H9 (cell line): ENCODE measurements at regions not wholly inside any gene's neighbourhood (a gene's known extent, or its start where the extent isn't known, plus 50 kb on each side); places are given as distances from the start of the nearest gene placed in this dataset.

Experiments
- DNase-seq: peaks from one replicate; pipeline ENCODE4 v3.0.0-alpha.2; 2017
- H2AFZ ChIP-seq: one replicate; pipeline ENCODE4 v1.6.1; 2013; ENCODE audit warnings: mild to moderate bottlenecking, low read length, control low read depth, moderate library complexity
- H2AK5ac ChIP-seq: 2 replicates; pipeline ENCODE4 v1.6.1; 2013; ENCODE audit warnings: low read length, control low read depth, mixed read lengths; ENCODE audit not compliant: insufficient read length
- H2BK120ac ChIP-seq: one replicate; pipeline ENCODE4 v1.6.1; 2013; ENCODE audit warnings: low read depth, mild to moderate bottlenecking, low read length, control low read depth, inconsistent platforms; ENCODE audit not compliant: poor library complexity, severe bottlenecking
- H2BK12ac ChIP-seq: 2 replicates; pipeline ENCODE4 v1.6.1; 2013; ENCODE audit warnings: low read length, control low read depth, mixed read lengths, low read depth; ENCODE audit not compliant: insufficient read length
- H2BK15ac ChIP-seq: 2 replicates; pipeline ENCODE4 v1.6.1; 2013; ENCODE audit warnings: low read depth, low read length, control low read depth
- H2BK20ac ChIP-seq: one replicate; pipeline ENCODE4 v1.6.1; 2013; ENCODE audit warnings: low read depth, mild to moderate bottlenecking, low read length, control low read depth, inconsistent platforms; ENCODE audit not compliant: poor library complexity, severe bottlenecking
- H2BK5ac ChIP-seq: 2 replicates; pipeline ENCODE4 v1.6.1; 2013; ENCODE audit warnings: low read length, control low read depth, mixed read lengths; ENCODE audit not compliant: insufficient read length
- H3K14ac ChIP-seq: 2 replicates; pipeline ENCODE4 v1.6.1; 2013; ENCODE audit warnings: low read length, control low read depth; ENCODE audit not compliant: insufficient read depth
- H3K18ac ChIP-seq: 2 replicates; pipeline ENCODE4 v1.6.1; 2013; ENCODE audit warnings: low read depth, mild to moderate bottlenecking, mixed read lengths, low read length, control low read depth; ENCODE audit not compliant: insufficient read length
- H3K23ac ChIP-seq: 2 replicates; pipeline ENCODE4 v1.6.1; 2013; ENCODE audit warnings: low read length, control low read depth, mixed read lengths, low read depth; ENCODE audit not compliant: insufficient read length
- H3K23me2 ChIP-seq: 2 replicates; pipeline ENCODE4 v1.6.1; 2013; ENCODE audit warnings: low read depth, mild to moderate bottlenecking, mixed read lengths, low read length, control low read depth; ENCODE audit not compliant: insufficient read length, poor library complexity, severe bottlenecking
- H3K27ac ChIP-seq: 2 replicates; pipeline ENCODE4 v1.5.1; 2013; ENCODE audit warnings: low read length, control low read depth, mixed read lengths, low read depth; ENCODE audit not compliant: insufficient read length
- H3K27me3 ChIP-seq: 2 replicates; pipeline ENCODE4 v1.6.1; 2013; ENCODE audit warnings: low read length, control low read depth, inconsistent platforms; ENCODE audit not compliant: insufficient read depth
- H3K4ac ChIP-seq: 2 replicates; pipeline ENCODE4 v1.6.1; 2013; ENCODE audit warnings: low read depth, mild to moderate bottlenecking, control low read depth, inconsistent platforms, low read length, moderate library complexity
- H3K4me1 ChIP-seq: 2 replicates; pipeline ENCODE4 v1.6.1; 2013; ENCODE audit warnings: low read length, control low read depth, inconsistent platforms; ENCODE audit not compliant: insufficient read depth
- H3K4me2 ChIP-seq: 2 replicates; pipeline ENCODE4 v1.6.1; 2013; ENCODE audit warnings: low read length, control low read depth, mixed read lengths; ENCODE audit not compliant: insufficient read length, insufficient read depth
- H3K56ac ChIP-seq: 2 replicates; pipeline ENCODE4 v1.6.1; 2013; ENCODE audit warnings: low read depth, mild to moderate bottlenecking, mixed read lengths, low read length, control low read depth; ENCODE audit not compliant: insufficient read length
- H3K79me1 ChIP-seq: 2 replicates; pipeline ENCODE4 v1.6.1; 2013; ENCODE audit warnings: low read depth, mild to moderate bottlenecking, moderate library complexity, low read length, control low read depth, inconsistent platforms; ENCODE audit not compliant: insufficient read depth, poor library complexity, severe bottlenecking
- H3K79me2 ChIP-seq: 2 replicates; pipeline ENCODE4 v1.6.1; 2013; ENCODE audit warnings: low read length, control low read depth, inconsistent platforms; ENCODE audit not compliant: insufficient read depth
- H3K9ac ChIP-seq: 2 replicates; pipeline ENCODE4 v1.6.1; 2013; ENCODE audit warnings: low read length, control low read depth, mixed read lengths; ENCODE audit not compliant: insufficient read length; ENCODE audit errors: extremely low read depth
- H3K9me3 ChIP-seq: one replicate; pipeline ENCODE4 v1.6.1; 2013; ENCODE audit warnings: low read depth, low read length, inconsistent platforms; ENCODE audit not compliant: control insufficient read depth
- H3T11ph ChIP-seq: one replicate; pipeline ENCODE4 v1.6.1; 2013; ENCODE audit warnings: mild to moderate bottlenecking, low read length, control low read depth, inconsistent platforms
- H4K20me1 ChIP-seq: one replicate; pipeline ENCODE4 v1.6.1; 2013; ENCODE audit not compliant: control insufficient read depth, insufficient read length, insufficient read depth
- H4K5ac ChIP-seq: 2 replicates; pipeline ENCODE4 v1.6.1; 2013; ENCODE audit warnings: low read depth, mild to moderate bottlenecking, mixed read lengths, low read length, control low read depth; ENCODE audit not compliant: insufficient read length
- H4K8ac ChIP-seq: replicated peaks from 2 replicates; pipeline ENCODE4 v1.6.1; 2013; ENCODE audit warnings: low read length, control low read depth, mixed read lengths, low read depth; ENCODE audit not compliant: insufficient read length
- H4K91ac ChIP-seq: 2 replicates; pipeline ENCODE4 v1.6.1; 2013; ENCODE audit warnings: low read depth, mild to moderate bottlenecking, moderate library complexity, mixed read lengths, low read length, control low read depth; ENCODE audit not compliant: insufficient read length
- H3K27ac Mint-ChIP-seq, 3 experiments: 2 replicates in 2 of 3; 3 replicates in 1 of 3; pipeline ENCODE4 v1.8.0; 2020 to 2021; ENCODE audit warnings: mixed read lengths in 3 of 3, mild to moderate bottlenecking in 1 of 3, moderate library complexity in 1 of 3
- H3K27me3 Mint-ChIP-seq: 2 replicates; pipeline ENCODE4 v1.8.0; 2021; ENCODE audit warnings: low read depth, mild to moderate bottlenecking, moderate library complexity, mixed read lengths
- H3K36me3 Mint-ChIP-seq, 3 experiments: 2 replicates in 2 of 3; 3 replicates in 1 of 3; pipeline ENCODE4 v1.8.0; 2020 to 2021; ENCODE audit warnings: low read depth in 3 of 3, mixed read lengths in 3 of 3; ENCODE audit not compliant: insufficient read depth in 1 of 3
- H3K4me1 Mint-ChIP-seq, 2 experiments: 2 replicates each; pipeline ENCODE4 v1.8.0; 2020; ENCODE audit warnings: mixed read lengths in 2 of 2
- H3K4me3 Mint-ChIP-seq, 2 experiments: 2 replicates in 1 of 2; 3 replicates in 1 of 2; pipeline ENCODE4 v1.8.0; 2020 to 2021; ENCODE audit warnings: mild to moderate bottlenecking in 2 of 2, mixed read lengths in 2 of 2, moderate library complexity in 1 of 2
- H3K9me3 Mint-ChIP-seq, 2 experiments: 2 replicates in 1 of 2; 3 replicates in 1 of 2; pipeline ENCODE4 v1.8.0; 2020; ENCODE audit warnings: mild to moderate bottlenecking in 2 of 2, mixed read lengths in 2 of 2, moderate library complexity in 1 of 2
- WGBS: extraction: QIAGEN DNeasy Blood & Tissue Kit; methylation state at CpG from one replicate; pipeline ENCODE4 v1.1.7; 2013; ENCODE audit warnings: missing lambda C conversion rate, low lambda C conversion rate, mixed read lengths; ENCODE audit not compliant: insufficient read length; ENCODE audit errors: extremely low coverage; 5-methylcytosine and 5-hydroxymethylcytosine counted together
- TF ChIP-seq, protein P1 (sequence below): fragments of 200-600 bp; sonication (generic); conservative IDR thresholded peaks from 3 replicates; pipeline ENCODE4 v1.8.0; 2021; ENCODE audit warnings: antibody characterized with exemption, mild to moderate bottlenecking

DNA sequence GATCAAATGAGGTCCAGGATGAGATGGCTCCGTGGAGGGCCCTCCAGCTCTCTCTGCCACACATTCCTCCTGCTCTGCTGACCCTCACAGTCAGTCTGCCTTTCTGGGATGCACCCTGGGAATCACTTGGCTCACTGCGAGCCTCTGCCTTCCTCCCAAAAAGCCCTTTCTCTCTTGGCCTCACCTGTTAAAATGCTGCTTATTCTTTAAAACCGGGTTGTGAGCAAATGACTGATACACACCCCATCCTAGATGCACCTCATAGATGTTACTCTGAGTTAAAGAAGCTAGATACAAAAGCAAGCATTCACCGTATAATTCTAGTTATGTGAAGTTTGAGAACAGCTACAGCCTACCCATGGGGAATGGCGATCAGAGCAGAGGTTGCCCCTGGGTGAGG lies 167.7 kb upstream of the MYCN start:
- no peaks in the 10 kb centered on the region for H3K36me3 Mint-ChIP-seq

More for the DNA sequence above, 167.7 kb upstream of the MYCN start:
- H3K4ac ChIP-seq: no peak overlapping the region
- H4K91ac ChIP-seq: no peak overlapping the region
- Mint-ChIP-seq H3K4me3 (no peak overlapping the region; a peak in 1 of 5 replicates), H3K4me1 (peaks cover 0 to 18% of the 10 kb centered on the region in 2 experiments; a peak in 3 of 4 replicates), H3K27ac (peak overlapping the region in 1 of 3 experiments; percentile 81; a peak in 1 of 7 replicates), H3K27me3 (no peaks in the 10 kb centered on the region; the same call in 1 of the 2 replicates), H3K9me3 (no peaks in the 10 kb centered on the region; a peak in 1 of 5 replicates)
- H2BK15ac ChIP-seq: no peak overlapping the region
- H4K8ac ChIP-seq: no peak overlapping the region
- H3K56ac ChIP-seq: no peak overlapping the region
- no peak overlapping the region for H2BK12ac ChIP-seq
- no peak overlapping the region for H3K18ac ChIP-seq
- H3K4me2 ChIP-seq: no peak overlapping the region
- no peaks in the 10 kb centered on the region for H3K23me2 ChIP-seq
- DNase-seq: no peak
- H4K20me1 ChIP-seq: no peaks in the 10 kb centered on the region
- no peak overlapping the region for H2BK20ac ChIP-seq
- H4K5ac ChIP-seq: no peak overlapping the region
- H3K79me2 ChIP-seq: no peaks in the 10 kb centered on the region
- TF ChIP-seq, protein P1, sequence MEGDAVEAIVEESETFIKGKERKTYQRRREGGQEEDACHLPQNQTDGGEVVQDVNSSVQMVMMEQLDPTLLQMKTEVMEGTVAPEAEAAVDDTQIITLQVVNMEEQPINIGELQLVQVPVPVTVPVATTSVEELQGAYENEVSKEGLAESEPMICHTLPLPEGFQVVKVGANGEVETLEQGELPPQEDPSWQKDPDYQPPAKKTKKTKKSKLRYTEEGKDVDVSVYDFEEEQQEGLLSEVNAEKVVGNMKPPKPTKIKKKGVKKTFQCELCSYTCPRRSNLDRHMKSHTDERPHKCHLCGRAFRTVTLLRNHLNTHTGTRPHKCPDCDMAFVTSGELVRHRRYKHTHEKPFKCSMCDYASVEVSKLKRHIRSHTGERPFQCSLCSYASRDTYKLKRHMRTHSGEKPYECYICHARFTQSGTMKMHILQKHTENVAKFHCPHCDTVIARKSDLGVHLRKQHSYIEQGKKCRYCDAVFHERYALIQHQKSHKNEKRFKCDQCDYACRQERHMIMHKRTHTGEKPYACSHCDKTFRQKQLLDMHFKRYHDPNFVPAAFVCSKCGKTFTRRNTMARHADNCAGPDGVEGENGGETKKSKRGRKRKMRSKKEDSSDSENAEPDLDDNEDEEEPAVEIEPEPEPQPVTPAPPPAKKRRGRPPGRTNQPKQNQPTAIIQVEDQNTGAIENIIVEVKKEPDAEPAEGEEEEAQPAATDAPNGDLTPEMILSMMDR: no peak
- H3K14ac ChIP-seq: no peak overlapping the region
- no peak overlapping the region for H3K23ac ChIP-seq
- no peak overlapping the region for H2BK5ac ChIP-seq
- H3K4me1 ChIP-seq: no peaks in the 10 kb centered on the region; the same call in 1 of the 2 replicates
- WGBS: no CpG with 5 or more reads among the region's 5 CpGs
- no peaks in the 10 kb centered on the region for H3K79me1 ChIP-seq
- no peaks in the 10 kb centered on the region for H3K9me3 ChIP-seq
- H2AK5ac ChIP-seq: no peak overlapping the region
- no peak overlapping the region for H3K27ac ChIP-seq
- H3T11ph ChIP-seq: no peak overlapping the region
- H2BK120ac ChIP-seq: no peak overlapping the region
- H2AFZ ChIP-seq: no peak overlapping the region
- H3K9ac ChIP-seq: no peak overlapping the region
- no peaks in the 10 kb centered on the region for H3K27me3 ChIP-seq
